GM20000 (cell line): ENCODE measurements at regions not wholly inside any gene's neighbourhood (a gene's known extent, or its start where the extent isn't known, plus 50 kb on each side); places are given as distances from the start of the nearest gene placed in this dataset.

Source experiments
- DNase-seq: peaks from one replicate; pipeline ENCODE4 v3.0.0; 2012; ENCODE audit warnings: low spot score
- CTCF ChIP-seq: IDR thresholded peaks from 2 replicates; pipeline ENCODE4 v1.5.1; 2012; ENCODE audit warnings: mild to moderate bottlenecking, control low read depth; ENCODE audit errors: extremely low read depth, missing control alignments

- DNase-seq: no peak
Observed at GRCh38 chr20:11227602-11228001, 553.8 kb upstream of the JAG1 start.

DNA sequence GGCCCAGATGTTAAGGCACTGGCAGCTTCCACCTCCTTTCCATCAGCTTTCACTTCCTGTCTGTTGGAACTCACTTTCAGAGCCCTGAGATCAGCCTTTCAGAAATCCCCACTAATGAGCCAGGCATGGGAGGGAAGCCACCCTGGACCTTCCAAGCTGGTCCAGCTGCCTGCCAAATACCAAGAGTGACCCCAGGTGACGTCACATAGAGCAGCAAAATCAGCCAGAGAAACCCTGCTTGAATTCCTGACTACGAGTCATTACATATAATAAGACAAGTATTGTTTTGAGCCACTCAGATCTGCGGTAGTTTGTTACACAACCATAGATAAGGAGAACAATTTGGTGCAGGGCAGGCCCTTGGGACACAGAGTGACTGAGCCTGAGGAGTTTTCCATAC lies 556.0 kb upstream of the JAG1 start:
- no peak for TF ChIP-seq CTCF
- DNase-seq: no peak

More at GRCh38 chr20:11227602-11228001, 553.8 kb upstream of the JAG1 start:
- no peak for TF ChIP-seq CTCF

GRCh38 chr20:11230999-11231398 lies 557.2 kb upstream of the JAG1 start:
- DNase-seq: no peak
- no peak for TF ChIP-seq CTCF

DNA sequence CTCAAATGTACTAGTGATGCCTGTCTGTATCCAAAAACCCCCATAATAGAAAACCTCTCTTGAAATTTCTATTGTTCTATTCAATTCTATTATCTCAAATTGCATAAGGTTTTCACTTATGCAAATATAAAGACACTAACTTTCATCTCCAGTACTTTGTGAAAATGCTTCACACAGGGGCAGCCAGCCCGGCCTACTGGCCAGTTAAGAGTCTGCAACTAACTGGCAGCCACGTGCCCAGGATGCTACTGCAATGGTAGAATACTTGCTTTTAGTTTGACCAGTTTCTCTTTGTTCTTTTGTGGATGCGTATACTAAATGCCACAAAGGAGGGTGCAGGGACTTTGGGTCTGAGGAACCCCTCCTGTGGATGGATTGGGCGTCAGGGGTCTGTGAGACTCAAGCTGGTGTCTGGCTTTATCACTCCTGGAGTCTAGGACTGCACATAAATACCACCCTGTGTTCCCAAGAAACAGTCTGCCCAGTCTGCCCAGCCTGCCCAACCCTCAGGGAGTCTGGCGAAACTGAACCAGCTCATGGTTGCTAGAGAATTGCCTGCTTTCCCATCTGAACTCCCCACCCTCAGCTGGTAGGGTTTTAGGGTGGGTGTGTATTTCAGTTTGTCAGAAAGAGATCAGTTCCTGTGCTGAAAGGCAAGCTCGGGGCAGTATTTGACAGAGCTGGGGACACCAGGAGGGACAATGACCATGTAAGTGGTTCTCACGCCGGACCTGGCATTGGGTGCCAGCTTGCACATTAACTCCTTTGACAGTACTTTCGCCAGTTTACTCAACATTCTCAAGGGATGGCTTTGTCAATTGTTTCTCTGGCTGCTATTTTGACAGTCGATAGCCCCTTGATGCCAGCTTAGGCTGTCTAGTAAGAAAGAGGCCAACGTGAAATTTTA lies 558.2 kb upstream of the JAG1 start:
- DNase-seq: no peak

GRCh38 chr20:11232896-11233295 lies 559.1 kb upstream of the JAG1 start:
- TF ChIP-seq CTCF: no peak
- no peak for DNase-seq

More for the DNA sequence above, 558.2 kb upstream of the JAG1 start:
- no peak for TF ChIP-seq CTCF

GRCh38 chr20:11234181-11234580 lies 560.4 kb upstream of the JAG1 start:
- no peak for TF ChIP-seq CTCF
- DNase-seq: no peak

GRCh38 chr20:11234608-11235007 lies 560.8 kb upstream of the JAG1 start:
- no peak for TF ChIP-seq CTCF

More at GRCh38 chr20:11234608-11235007, 560.8 kb upstream of the JAG1 start:
- DNase-seq: no peak
